GM12878 (cell line): ENCODE measurements at regions not wholly inside any gene's neighbourhood (a gene's known extent, or its start where the extent isn't known, plus 50 kb on each side); places are given as distances from the start of the nearest gene placed in this dataset.

Experiments used
- ATAC-seq: fragments of 200-7000 bp; cut with Tn5 transposase; 3 replicates; pipeline ENCODE4 v1.9.1; 2020; ENCODE audit warnings: mild to moderate bottlenecking, moderate library complexity
- BruUV-seq: library from RNA; stranded (reverse); fragments of 400-500 nt; replicated peaks from 2 replicates; lab custom pipeline; 2021; lab: Mats Ljungman, UMichigan
- CTCF ChIA-PET: fragments of 300-600 bp; sonication (Branson Sonifier 250); formaldehyde crosslinking; extraction: SDS; loops from one replicate; lab custom pipeline; 2021; ENCODE audit warnings: inconsistent platforms; lab: Yijun Ruan, JAX
- POLR2A ChIA-PET: fragments of 350-600 bp; formaldehyde crosslinking; extraction: SDS; loops from one replicate; lab custom pipeline; 2021; ENCODE audit warnings: inconsistent platforms; lab: Charles Lee
- RAD21 ChIA-PET: fragments of 300-600 bp; sonication (Branson Sonifier 250); formaldehyde crosslinking; loops from one replicate; lab custom pipeline; 2023; ENCODE audit warnings: antibody characterized with exemption; ENCODE audit not compliant: unreplicated experiment; lab: Charles Lee
- SMC1A ChIA-PET: fragments of 300-600 bp; sonication (Branson Sonifier 250); formaldehyde crosslinking; loops from one replicate; lab custom pipeline; 2023; ENCODE audit not compliant: unreplicated experiment, uncharacterized antibody; lab: Charles Lee
- DNase-seq: peaks from one replicate; pipeline ENCODE4 v3.0.0-alpha.2; 2011; ENCODE audit warnings: low read depth, low spot score
- FAIRE-seq: peaks from 3 replicates; lab custom pipeline; 2011; peaks lifted over from hg19 to GRCh38; lab: Jason Lieb, UNC
- H2AFZ ChIP-seq: 2 replicates; pipeline ENCODE4 v1.6.0; 2011; ENCODE audit warnings: low read depth, low read length, control low read depth; ENCODE audit not compliant: control insufficient read depth
- H3K27ac ChIP-seq: 2 replicates; pipeline ENCODE4 v1.5.1; 2011; ENCODE audit warnings: control low read depth; ENCODE audit not compliant: control insufficient read depth, insufficient read depth
- H3K27me3 ChIP-seq, 2 experiments: replicated peaks in 1 of 2; 2 replicates each; pipeline versions ENCODE4 v1.6.0 to v1.6.1; 2011; ENCODE audit warnings: low read length in 1 of 2; ENCODE audit not compliant: control insufficient read depth in 2 of 2, insufficient read depth in 2 of 2
- H3K36me3 ChIP-seq, 2 experiments: 2 replicates each; pipeline ENCODE4 v1.5.1; 2011; ENCODE audit warnings: low read length in 1 of 2; ENCODE audit not compliant: control insufficient read depth in 2 of 2, insufficient read depth in 2 of 2
- H3K4me1 ChIP-seq: 2 replicates; pipeline ENCODE4 v1.6.1; 2011; ENCODE audit warnings: mild to moderate bottlenecking, low read length, moderate library complexity, mixed read lengths; ENCODE audit not compliant: control insufficient read depth, insufficient read depth
- H3K4me2 ChIP-seq: 2 replicates; pipeline ENCODE4 v1.6.0; 2011; ENCODE audit warnings: control low read depth; ENCODE audit not compliant: control insufficient read depth, insufficient read depth
- H3K4me3 ChIP-seq: fragments of 200-600 bp; sonication (generic); 2 replicates; pipeline ENCODE4 v1.5.1; 2016
- H3K79me2 ChIP-seq: 2 replicates; pipeline ENCODE4 v1.6.0; 2011; ENCODE audit warnings: low read length; ENCODE audit not compliant: control insufficient read depth, insufficient read depth
- H3K9ac ChIP-seq: 2 replicates; pipeline ENCODE4 v1.8.0; 2011; ENCODE audit warnings: low read length, control low read depth, mixed read lengths; ENCODE audit not compliant: control insufficient read depth, insufficient read depth
- H3K9me3 ChIP-seq: replicated peaks from 3 replicates; pipeline ENCODE4 v1.5.1; 2011; ENCODE audit warnings: mild to moderate bottlenecking, low read length; ENCODE audit not compliant: control insufficient read depth, insufficient read depth
- H4K20me1 ChIP-seq: 2 replicates; pipeline ENCODE4 v1.6.0; 2011; ENCODE audit not compliant: control insufficient read depth, insufficient read depth
- CREM ChIP-seq: IDR thresholded peaks from 2 replicates; pipeline ENCODE4 v1.6.1; 2014; ENCODE audit warnings: antibody characterized with exemption, low read depth
- MYB ChIP-seq: fragments of 150-350 bp; IDR thresholded peaks from 2 replicates; pipeline ENCODE4 v1.6.1; 2014; ENCODE audit warnings: mild to moderate bottlenecking, low read depth, low read length, borderline replicate concordance
- PAX5 ChIP-seq: IDR thresholded peaks from 2 replicates; pipeline ENCODE4 v1.6.1; 2011; ENCODE audit warnings: low read depth, low read length, borderline replicate concordance
- RCOR1 ChIP-seq: conservative IDR thresholded peaks from 2 replicates; pipeline ENCODE4 v1.6.1; 2012; ENCODE audit warnings: low read depth, low read length, improper control_type of control experiment
- RELA ChIP-seq: fragments of 450-650 bp; IDR thresholded peaks from 2 replicates; pipeline ENCODE4 v1.8.0; 2014; ENCODE audit warnings: borderline replicate concordance; ENCODE audit not compliant: partially characterized antibody
- RELB ChIP-seq: fragments of 450-650 bp; IDR thresholded peaks from 2 replicates; pipeline ENCODE4 v1.6.1; 2017; ENCODE audit warnings: low read depth, mild to moderate bottlenecking, moderate library complexity
- RFX5 ChIP-seq: IDR thresholded peaks from 2 replicates; pipeline ENCODE4 v1.6.1; 2011; ENCODE audit warnings: low read depth, low read length, improper control_type of control experiment
- SIN3A ChIP-seq: IDR thresholded peaks from 2 replicates; pipeline ENCODE4 v1.6.1; 2012; ENCODE audit warnings: low read depth, low read length, improper control_type of control experiment
- SIX5 ChIP-seq: IDR thresholded peaks from 2 replicates; pipeline ENCODE4 v1.6.1; 2011; ENCODE audit warnings: mild to moderate bottlenecking, low read depth, low read length, moderate library complexity; ENCODE audit not compliant: severe bottlenecking
- SUZ12 ChIP-seq: fragments of 200-600 bp; sonication (generic); IDR thresholded peaks from one replicate; pipeline ENCODE4 v1.6.1; 2018; ENCODE audit warnings: antibody characterized with exemption, mild to moderate bottlenecking; ENCODE audit not compliant: unreplicated experiment
- TARDBP ChIP-seq: IDR thresholded peaks from 2 replicates; pipeline ENCODE4 v1.6.1; 2016; ENCODE audit warnings: borderline replicate concordance
- YY1 ChIP-seq: IDR thresholded peaks from 2 replicates; pipeline ENCODE4 v1.6.1; 2011; ENCODE audit warnings: low read depth, mild to moderate bottlenecking, low read length
- ZNF217 ChIP-seq: fragments of 450-650 bp; IDR thresholded peaks from 2 replicates; pipeline ENCODE4 v1.6.1; 2017; ENCODE audit warnings: antibody characterized with exemption, mild to moderate bottlenecking
- WGBS: methylation state at CpG from one replicate; pipeline ENCODE4 v1.1.6; 2016; ENCODE audit warnings: low lambda C conversion rate; ENCODE audit not compliant: insufficient replicate concordance, insufficient coverage; ENCODE audit errors: missing lambda C conversion rate; 5-methylcytosine and 5-hydroxymethylcytosine counted together
- in situ Hi-C: fragments of 300-500 bp; cut with MboI; formaldehyde crosslinking; loops from 9 replicates; pipeline ENCODE4 v1.14.3; 2018; ENCODE audit warnings: mixed read lengths
- intact Hi-C: fragments of 100-400 bp; cut with micrococcal nuclease; formaldehyde crosslinking; loops from one replicate; pipeline ENCODE4 v1.14.2; 2022; ENCODE audit not compliant: unreplicated experiment
- TF ChIP-seq, protein P1 (sequence below): fragments of 450-650 bp; IDR thresholded peaks from 2 replicates; pipeline ENCODE4 v1.6.1; 2017; ENCODE audit warnings: mild to moderate bottlenecking, moderate library complexity
- TF ChIP-seq, protein P2 (sequence below): IDR thresholded peaks from 2 replicates; pipeline ENCODE4 v1.6.1; 2012; ENCODE audit warnings: low read depth, low read length, improper control_type of control experiment

DNA sequence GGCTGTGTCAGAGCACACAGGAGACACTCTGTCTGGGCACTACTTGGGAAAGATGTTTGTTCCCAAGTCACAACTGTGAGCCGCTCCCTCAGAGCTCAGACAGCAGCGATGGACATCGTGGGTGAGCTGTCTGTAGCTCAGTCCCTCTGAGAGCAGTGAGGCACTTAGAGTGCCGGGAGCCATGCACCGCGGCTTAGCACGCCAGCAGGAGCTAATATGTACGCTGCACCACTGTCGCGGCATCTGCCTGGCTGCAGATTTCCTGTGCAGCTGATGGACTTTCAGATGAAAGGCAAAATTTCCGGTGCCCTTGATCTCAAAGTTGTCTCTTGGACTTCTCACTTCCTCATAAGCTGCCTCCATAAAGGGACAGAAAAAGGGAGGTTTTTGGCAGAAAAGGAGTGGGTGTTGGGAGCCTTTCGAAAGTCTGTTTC, 92.8 kb upstream of the ZNF469 start:
- H3K9ac ChIP-seq, result no peak overlapping the region
- H3K4me2 ChIP-seq, result no peak overlapping the region
- no peak overlapping the region for H2AFZ ChIP-seq
- peaks cover 4% of the 10 kb centered on the region; the same call in 1 of the 3 replicates for H3K9me3 ChIP-seq
- H4K20me1 ChIP-seq, result no peaks in the 10 kb centered on the region
- ChIA-PET RAD21 (no interaction called here), SMC1A (no interaction called here), CTCF (no interaction called here), POLR2A (no interaction called here)
- DNase-seq (no peak), ATAC-seq (no peak), FAIRE-seq (no peak)
- H3K27ac ChIP-seq, result no peak overlapping the region
- intact Hi-C loops, result no loop called here
- in situ Hi-C loops, result no loop called here
- TF ChIP-seq RFX5, result no peak
- TF ChIP-seq RELA, result no peak
- TF ChIP-seq CREM, result no peak
- TF ChIP-seq SIN3A, result no peak
- TF ChIP-seq PAX5, result no peak
- no peak for TF ChIP-seq MYB
- no peak for TF ChIP-seq SIX5
- no peak for TF ChIP-seq YY1
- TF ChIP-seq SUZ12, result no peak
- TF ChIP-seq RELB, result no peak
- TF ChIP-seq RCOR1, result no peak
- TF ChIP-seq, protein P1, sequence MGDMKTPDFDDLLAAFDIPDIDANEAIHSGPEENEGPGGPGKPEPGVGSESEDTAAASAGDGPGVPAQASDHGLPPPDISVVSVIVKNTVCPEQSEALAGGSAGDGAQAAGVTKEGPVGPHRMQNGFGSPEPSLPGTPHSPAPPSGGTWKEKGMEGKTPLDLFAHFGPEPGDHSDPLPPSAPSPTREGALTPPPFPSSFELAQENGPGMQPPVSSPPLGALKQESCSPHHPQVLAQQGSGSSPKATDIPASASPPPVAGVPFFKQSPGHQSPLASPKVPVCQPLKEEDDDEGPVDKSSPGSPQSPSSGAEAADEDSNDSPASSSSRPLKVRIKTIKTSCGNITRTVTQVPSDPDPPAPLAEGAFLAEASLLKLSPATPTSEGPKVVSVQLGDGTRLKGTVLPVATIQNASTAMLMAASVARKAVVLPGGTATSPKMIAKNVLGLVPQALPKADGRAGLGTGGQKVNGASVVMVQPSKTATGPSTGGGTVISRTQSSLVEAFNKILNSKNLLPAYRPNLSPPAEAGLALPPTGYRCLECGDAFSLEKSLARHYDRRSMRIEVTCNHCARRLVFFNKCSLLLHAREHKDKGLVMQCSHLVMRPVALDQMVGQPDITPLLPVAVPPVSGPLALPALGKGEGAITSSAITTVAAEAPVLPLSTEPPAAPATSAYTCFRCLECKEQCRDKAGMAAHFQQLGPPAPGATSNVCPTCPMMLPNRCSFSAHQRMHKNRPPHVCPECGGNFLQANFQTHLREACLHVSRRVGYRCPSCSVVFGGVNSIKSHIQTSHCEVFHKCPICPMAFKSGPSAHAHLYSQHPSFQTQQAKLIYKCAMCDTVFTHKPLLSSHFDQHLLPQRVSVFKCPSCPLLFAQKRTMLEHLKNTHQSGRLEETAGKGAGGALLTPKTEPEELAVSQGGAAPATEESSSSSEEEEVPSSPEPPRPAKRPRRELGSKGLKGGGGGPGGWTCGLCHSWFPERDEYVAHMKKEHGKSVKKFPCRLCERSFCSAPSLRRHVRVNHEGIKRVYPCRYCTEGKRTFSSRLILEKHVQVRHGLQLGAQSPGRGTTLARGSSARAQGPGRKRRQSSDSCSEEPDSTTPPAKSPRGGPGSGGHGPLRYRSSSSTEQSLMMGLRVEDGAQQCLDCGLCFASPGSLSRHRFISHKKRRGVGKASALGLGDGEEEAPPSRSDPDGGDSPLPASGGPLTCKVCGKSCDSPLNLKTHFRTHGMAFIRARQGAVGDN, result no peak
- TF ChIP-seq TARDBP, result no peak
- TF ChIP-seq ZNF217, result no peak
- TF ChIP-seq, protein P2, sequence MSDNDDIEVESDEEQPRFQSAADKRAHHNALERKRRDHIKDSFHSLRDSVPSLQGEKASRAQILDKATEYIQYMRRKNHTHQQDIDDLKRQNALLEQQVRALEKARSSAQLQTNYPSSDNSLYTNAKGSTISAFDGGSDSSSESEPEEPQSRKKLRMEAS, result no peak
- no peak overlapping the region for H3K4me3 ChIP-seq
- no peaks in the 10 kb centered on the region for H3K27me3 ChIP-seq
- H3K79me2 ChIP-seq, result no peaks in the 10 kb centered on the region
- H3K36me3 ChIP-seq, result no peaks in the 10 kb centered on the region
- 66% methylated on average over 12 of the region's 12 CpGs for WGBS
- no peaks in the 10 kb centered on the region for H3K4me1 ChIP-seq
- BruUV-seq, result no TSS peak
